Erythroblast (primary cell): ENCODE measurements at regions not wholly inside any gene's neighbourhood (a gene's known extent, or its start where the extent isn't known, plus 50 kb on each side); places are given as distances from the start of the nearest gene placed in this dataset.

Experiments used
- GATA1 ChIP-seq: IDR thresholded peaks from 2 replicates; pipeline ENCODE4 v1.6.1; 2011; ENCODE audit warnings: low read depth, mild to moderate bottlenecking, control low read depth, low read length, moderate library complexity
- POLR2A ChIP-seq: IDR thresholded peaks from 2 replicates; pipeline ENCODE4 v1.6.1; 2011; ENCODE audit warnings: mild to moderate bottlenecking, low read length

DNA sequence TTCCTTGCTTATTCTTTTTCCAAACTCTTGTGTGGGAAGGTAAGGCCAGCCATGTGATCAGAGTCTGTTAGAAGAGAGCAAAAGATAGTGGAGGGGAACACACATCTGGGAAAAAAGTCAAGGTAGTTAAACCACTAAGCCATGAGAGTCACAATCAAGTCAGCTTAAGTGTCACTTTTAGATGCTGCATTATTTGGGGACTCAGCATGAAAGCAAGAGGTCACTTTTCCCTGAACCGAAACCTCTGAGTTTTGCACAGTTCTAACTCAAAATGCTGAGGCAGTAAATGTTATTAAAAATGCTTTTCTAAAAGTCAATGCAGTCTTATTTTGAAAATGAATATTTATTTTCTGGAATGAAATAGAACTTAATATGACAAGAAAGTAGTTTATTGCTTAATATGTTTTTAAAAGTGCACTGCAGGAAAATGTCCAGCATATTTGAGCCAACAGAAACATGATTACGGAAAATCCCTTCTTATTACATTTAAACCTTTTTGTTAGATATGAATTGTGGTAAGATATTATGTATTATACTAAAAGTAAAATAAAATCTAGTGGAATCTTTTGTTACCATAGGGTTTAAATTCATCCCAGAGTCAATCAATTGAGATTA is 69.3 kb downstream of the RBM11 start:
- TF ChIP-seq POLR2A, result no peak
- TF ChIP-seq GATA1, result no peak
